ENCODE measurements at regions not wholly inside any gene's neighbourhood (a gene's known extent, or its start where the extent isn't known, plus 50 kb on each side); places are given as distances from the start of the nearest gene placed in this dataset.
"Not testable (repeated sequence)": the region's sequence is repeated elsewhere in the genome, so short reads cannot be mapped to it uniquely, and the experiment has no call there.

DNA sequence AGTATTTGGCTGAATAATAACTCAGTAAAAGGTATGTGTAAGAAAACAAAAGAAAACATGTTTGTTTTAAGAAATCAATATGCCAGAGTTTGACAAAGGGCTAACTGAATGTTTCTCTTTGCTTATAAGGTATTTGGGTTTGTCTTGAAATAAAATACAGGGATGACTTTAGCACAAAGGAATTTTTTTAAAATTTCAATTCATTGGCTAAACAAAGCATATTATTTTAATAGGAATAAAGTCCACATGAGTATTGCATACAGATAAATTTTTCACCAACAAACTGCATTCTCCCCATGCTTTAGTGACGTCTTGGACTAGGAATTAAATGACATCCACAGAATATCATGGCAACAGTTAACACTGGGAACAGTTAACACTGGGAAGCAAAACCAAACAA, 480.0 kb upstream of the JAG1 start:
- no peak for DNase-seq

DNA sequence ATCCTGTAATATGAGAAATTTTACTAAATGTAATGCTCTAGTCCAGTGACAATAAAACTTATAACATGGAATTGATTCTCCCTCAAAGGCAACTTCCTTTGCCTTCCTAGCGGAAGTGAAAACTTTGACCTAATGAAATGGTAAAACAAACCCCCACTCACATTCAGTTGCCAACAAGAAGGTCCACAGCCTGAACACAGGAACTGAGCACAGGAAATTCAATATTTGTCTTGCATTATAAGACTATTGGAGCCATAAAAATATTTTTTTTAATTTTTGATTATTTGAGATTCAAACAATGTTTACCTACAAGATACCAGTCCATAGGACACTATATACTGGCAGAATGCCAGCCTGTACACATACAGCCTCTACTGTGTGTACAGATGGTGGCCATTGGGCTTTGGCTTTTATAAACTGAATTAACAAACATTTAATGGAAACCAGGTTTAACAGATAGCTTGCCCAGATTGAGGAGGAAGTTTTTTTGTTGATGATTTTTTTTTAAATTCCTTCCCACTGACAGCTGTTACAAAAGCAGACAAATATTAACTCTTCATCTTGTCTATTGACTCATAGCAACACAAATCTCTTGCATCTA, 481.5 kb upstream of the JAG1 start:
- DNase-seq: no peak

DNA sequence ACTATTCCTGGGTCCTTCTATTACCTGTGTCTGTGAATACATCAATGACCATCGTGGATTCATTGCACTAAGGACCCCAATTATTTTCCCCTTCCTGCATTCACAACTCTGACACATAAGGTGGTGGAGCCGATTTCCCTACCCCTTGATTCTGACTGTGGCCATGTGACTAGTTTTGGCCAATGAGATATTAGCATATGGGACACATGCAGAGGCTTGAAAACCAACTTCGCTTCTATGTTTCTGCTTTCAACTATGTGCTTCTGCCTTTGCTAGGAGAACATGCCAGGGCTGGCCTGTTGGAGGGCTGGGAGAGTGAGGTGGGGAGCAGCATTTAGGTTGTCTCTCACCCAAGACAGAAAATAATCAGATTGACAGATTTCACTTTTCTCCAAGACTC, 483.1 kb upstream of the JAG1 start:
- DNase-seq: no peak

DNA sequence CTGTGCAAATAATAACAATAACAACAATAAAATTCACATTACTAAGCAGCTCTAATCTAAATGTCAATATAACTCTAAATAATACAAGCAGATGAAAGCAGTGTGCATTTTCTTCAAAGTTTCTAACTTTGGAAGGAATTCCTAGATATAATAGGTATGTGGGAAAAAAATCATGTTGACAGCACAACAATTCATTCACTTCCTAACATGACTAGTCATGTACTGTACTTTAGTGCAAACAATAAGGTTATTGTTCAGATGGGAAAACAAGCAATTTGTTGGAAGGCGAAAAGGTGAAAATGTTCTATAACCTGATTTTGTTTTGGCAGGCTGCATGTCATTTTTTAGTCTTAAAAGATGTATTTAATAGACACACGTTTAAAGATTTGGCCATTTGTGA, 484.3 kb upstream of the JAG1 start:
- DNase-seq: no peak

DNA sequence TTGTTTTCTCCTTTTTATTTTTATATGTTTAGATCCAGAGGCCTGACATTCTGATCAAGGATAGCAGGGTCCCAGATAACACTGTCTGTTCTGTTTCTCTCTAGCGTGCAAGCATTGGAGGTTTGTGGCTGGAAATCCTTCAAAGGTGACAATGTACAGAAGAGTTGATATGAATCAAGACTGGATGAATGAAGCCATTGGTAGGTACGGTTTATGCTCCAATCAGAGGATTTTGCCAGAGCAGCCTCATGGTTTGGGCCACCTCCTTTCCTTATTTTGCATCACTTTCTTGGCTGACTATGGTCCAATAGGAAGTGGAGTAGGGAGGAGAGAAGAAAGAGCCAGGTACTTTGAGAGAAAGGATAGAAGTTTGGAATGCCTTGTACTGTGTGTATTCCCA, 484.8 kb upstream of the JAG1 start:
- DNase-seq: no peak

DNA sequence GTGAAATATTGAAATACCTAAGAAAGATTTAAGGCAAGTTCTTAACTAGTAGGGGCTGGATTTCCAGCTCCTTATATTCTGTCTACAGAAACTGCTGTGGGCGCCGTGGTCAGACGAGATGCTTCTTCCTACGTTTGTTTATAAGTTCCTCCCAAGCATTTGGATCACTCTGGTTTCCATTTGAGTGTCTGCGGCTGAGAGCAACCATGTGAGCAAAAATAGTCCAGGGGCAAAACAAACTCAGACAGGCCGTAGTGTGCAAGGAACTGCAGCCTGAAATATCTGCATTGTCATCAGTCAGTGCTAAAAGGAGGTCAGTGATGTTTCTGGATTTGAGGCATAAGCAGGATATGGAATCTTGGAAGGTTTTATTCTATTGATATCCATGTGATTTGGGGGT, 485.9 kb upstream of the JAG1 start:
- peak; percentile 64 for DNase-seq

DNA sequence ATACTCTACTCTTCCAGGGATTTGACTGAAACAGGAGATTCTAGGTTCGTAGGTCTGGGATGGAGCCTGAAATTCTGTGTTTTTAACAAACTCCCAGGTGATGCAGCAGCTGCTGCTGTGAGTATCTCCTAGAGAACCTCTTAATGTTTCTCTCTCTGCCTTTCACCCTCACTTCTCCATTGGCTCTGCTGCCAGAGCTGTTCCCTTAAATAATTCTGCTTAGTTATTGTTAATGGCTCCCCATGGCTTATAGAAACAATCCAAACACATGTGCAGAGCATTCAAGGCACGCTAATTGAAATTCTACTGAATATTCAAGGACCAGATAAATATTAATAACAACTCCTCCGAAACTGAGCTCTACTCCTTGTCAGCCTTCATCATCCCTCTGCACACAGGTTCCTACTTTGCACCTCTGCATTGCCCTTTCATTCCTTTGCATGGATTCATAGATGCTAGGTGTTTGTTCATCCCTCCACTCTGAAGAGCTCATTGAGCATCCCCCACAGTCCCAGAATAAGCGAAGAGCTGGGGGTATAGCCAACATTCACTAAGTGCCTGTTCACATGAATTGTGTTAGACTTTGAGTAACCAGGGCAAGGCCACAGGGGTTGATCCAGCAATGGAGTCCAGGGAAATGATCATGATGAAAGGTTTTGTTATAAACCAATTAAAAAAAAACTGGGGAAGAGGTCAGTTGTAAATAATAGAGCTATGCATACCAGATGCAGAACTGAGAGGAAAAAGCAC, 488.4 kb upstream of the JAG1 start:
- peak; percentile 30 for DNase-seq

DNA sequence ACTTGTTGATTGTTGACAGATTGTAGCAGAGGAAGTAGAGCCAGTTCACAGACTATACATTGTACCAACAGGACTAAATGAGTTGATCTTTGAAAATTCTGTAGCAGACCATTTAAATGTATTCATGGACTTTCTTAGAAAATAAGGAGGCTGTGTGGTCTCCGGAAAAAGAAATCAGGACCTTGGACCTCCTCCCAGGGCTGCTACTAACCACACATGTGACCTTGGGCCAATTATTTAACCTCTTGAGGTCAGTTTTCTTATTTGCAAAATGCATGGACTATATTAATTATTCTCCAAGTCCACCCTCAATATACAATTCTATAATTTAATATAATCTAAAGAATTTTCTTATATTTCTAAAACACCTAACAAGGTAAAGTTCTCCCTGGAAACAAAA, 492.0 kb upstream of the JAG1 start:
- DNase-seq: no peak

DNA sequence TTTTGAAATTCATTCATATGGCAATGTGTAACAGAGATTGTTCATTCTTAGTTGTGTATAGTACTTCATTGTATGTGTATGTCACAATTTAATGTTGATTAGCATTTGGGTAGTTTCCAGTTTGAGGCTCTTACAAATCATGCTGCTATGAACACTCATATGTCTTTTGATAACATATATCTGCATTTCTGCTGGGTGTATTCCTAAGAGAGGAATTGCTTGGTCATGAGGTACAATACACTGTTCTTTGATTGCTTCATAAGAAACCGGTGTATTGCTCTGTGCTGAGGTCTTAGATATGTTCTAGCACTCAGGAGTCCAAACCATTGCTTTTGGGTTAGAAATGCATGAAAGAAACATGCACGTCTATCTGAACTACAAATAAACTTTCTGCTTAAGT, 492.9 kb upstream of the JAG1 start:
- no peak for DNase-seq

DNA sequence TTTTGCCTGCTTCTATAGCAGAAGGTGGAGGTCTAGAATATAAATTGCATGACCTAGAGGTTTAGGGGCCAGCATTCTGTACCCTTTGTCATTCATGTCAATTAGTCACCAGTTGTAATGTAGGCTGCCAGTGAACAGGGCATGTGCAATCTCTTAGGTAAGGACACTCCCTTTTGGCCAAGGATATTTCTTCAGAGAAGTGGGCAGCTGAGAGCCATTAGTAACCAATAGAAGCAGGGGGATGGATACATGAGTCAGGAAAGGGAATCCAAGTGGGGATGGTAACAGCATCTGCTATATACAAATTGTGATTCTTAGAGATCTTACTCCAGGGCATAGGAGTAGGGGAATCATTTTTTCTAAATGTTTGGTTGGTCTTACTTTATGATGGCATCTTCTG, 494.2 kb upstream of the JAG1 start:
- DNase-seq: no peak

DNA sequence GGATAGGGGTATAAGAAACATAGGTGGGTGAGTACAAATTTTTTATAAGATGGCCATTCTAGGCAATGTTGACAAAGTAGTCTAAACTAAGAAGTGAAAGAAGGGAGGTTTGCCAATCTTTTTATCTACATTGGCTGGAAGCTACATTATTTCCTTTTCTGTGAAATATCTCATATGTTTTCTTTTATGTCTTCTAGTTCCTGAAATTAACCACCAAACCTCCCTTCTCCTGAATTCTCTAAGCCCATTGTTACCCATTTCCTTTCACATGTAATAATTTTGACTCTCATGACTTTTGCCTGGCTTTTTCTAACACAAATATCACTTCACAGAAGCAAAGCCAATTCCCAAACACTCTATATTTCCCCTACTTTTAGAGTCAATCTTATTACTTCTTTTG, 496.2 kb upstream of the JAG1 start:
- DNase-seq: no peak

DNA sequence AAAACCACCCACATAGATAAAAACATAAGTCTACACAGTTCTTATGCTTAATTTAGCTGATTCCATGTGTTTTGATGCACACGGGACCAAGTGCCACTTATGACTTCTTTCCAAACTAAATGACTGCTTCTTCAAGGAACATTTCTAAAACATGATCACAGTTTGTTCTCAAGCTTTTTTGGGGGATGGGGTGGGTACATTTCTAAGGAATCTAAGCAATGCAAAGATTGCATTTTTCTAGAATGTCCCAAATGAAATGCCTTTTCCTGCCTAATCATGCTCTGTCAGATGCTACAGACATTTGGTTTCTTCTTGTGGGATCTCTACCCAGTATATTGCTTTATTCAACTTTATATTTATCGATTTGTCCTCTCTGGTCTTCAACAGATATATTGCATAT, 496.8 kb upstream of the JAG1 start:
- no peak for DNase-seq

DNA sequence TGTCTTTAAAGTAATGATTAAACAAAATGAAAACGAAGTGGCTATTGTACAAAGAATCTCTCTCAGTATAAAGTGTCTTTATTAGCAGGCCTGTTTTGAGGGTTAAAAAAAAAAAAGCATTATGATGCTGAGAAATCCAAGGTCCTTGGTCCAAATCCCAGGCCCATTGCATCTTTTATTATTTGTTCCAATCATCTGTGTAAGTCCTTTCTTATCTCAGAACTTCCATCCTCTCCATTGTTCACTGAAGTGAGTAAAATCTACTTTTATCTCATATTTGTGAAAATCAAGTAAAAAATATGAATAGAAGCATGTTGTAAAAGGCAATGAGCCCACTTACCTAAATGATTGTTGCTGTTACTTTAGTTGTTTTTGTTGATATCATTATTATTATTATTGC, 499.1 kb upstream of the JAG1 start:
- DNase-seq: no peak

DNA sequence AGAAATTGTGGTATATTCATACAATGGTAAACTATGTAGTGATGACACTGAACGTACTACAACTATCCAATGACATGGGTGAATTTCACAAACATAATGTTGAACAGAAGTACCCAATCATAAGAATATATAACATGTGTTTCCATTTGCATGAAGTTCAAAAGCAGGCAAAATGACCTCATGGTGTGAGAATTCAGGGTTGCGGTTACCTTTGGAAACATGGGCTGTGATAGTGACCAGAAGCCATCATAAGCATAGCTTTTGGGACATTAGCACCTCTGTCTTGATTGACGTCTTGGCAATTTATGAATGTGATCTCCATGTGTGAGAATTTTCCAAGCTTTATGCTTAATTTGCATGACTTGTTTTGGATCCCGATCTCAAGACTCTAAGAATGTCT, 500.1 kb upstream of the JAG1 start:
- DNase-seq: no peak

DNA sequence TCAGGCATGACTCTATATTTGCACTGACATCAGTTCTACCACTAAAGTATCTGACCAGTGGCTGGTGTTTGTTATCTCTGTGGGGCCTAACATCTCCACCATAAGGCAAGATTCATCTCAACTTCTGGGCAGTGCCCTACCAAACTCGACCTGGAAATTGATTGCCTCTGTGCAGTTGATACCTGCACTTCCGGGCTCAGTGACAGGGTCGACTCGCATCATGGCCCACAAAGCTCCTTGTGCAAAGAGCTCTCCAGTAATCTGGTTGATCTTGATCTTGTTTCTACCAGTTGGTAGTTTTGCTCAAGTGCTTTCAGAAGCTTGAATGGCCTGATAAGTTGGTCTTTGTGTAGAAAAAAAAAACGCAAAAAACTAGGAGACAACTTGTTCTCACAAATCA, 501.1 kb upstream of the JAG1 start:
- no peak for DNase-seq

DNA sequence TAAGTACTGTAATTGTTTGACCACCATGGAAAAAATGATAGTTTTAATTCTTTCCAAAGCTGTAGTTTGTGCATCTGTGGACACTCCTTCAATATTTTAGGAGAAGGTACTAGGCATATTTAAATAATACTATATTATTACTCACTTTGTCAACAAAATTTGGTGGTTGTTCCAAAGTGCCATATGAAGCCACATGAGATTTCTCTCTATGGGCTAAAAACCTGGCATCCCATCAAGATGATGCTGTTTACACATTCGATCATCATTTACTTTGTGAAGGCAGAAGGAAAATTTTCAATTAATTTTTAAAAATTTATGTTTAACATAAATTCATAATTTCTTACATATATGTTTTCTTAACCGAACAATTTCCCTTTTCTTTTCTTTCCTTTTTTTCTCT, 502.6 kb upstream of the JAG1 start:
- no peak for DNase-seq

DNA sequence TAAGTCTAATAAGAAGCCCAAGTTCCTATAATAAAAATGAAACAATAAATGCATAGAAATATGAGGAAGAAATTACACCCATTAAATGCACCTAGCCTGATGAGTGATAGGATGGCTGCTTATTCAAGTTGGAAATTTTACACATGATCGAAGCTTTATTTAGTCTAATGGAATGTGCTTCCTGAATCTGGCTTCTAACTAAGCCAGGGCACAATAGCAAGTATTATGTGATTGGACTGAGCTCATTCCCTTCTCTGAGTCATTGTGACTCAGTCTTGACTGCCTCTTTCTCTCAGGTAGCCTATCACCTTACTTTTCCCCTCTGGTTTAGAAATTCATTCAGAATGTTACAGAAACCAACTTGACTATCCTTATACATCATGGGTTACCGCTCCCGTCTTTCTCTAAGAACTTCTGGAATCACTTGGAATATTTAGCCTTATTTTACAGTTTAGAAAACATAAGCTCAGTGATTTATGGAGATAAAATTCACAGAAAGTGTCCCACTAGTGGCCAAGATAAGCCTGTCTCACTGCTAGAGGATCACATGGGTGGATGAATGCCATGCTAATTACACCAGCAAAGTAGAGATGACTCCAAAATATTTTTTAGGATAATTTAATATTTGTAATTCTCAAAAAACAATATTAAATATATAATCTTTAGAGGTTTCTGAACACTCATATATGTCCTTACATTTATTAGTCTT, 505.3 kb upstream of the JAG1 start:
- no peak for DNase-seq

DNA sequence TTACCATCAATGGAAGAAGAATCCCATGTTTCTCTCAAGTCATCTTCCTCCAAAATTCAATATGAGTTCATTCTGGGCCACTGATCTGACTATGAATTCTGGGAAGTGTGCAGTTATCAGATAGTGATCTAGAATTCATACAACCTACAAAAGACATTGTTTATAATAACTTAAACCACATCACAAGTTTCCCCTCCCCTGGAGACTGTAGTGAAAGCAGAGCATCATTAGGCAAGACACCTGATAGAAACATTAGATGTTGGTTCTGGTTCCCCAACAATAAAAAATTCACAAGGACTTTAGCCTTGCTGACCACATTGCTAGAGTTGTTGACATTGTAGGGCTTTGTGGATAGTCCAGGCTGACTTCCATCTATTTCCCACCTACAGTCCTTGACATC, 506.4 kb upstream of the JAG1 start:
- no peak for DNase-seq

DNA sequence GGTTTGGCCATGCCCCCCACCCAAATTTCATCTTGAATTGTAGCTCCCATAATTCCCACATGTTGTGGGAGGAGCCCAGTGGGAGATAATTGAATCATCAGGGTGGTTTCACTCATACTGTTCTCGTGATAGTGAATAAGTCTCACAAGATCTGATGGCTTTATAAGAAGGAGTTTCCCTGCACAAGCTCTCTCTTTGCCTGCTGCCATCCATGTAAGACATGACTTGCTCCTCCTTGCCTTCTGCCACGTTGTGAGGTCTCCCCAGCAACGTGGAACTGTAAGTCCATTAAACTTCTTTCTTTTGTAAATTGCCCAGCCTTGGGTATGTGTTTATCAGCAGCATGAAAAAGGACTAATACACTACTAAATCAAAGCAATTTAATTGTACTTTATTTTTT, 507.3 kb upstream of the JAG1 start:
- DNase-seq: not testable (repeated sequence)

DNA sequence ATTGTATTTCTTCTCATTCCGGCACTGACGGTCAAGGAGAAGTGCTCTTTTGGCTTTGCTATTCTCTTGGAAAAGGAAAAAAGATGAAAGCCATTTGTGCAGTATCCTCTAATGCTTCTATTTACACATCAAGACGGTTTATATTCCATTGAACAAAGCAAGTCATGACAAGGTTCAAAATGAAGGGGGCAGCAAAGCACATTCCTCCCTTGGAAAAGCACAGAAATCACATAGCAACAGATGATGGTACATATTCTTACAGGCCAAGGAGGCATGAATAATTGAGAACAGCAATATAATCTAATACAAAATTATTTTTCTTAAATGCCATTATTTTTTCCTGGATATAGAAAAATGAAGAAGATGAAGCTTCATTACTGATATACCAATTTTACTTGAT, 508.2 kb upstream of the JAG1 start:
- no peak for DNase-seq

DNA sequence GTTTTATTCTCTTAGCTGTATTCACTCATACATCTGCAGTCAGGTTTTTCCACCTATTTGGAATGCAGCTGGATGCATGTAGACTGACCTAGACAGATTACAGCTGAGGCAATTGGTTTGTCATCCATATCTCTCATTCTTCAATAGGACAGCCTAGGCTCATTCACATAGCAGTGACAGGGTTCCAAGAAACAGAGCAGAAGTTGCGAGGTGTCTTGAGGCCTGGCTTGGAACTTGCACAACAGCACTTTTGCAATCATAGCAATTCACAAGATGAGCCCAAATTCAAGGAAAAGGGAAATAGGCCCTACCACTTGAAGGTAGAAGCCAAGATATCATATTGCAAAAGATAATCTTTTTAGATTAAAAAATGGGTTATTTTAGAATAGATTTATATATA, 508.9 kb upstream of the JAG1 start:
- DNase-seq: no peak

DNA sequence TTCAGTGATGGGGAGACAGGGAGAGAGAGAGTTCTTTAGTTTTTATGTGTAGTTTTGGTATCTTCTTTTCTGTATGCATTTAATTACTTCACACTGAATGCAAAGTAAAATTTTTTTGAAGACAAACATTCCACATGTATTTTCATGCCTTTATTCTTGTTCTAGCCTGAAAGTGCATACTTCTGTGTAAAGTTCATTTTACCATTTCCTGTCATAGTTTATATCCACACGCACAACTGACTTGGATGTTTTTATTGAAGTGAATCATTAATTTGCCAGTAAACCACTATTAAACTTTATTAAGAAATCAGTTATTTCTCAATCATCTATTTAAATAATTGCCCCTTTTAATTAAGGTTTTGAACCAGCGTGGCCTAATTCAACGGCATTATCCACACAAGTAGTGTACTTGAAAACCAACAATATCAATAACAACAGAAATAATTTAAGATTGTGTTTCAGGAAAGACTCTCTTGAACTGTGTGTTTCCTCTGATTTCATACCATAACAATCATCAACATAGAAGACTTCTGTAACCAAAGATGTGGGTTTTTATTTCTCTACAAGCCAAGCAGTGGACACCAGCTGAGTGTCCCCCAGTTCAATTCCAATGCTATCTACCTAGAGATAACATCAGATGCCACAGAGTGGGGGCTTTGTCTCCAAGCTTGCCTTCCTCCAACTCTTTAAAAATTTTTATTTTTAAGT, 512.7 kb upstream of the JAG1 start:
- no peak for DNase-seq

DNA sequence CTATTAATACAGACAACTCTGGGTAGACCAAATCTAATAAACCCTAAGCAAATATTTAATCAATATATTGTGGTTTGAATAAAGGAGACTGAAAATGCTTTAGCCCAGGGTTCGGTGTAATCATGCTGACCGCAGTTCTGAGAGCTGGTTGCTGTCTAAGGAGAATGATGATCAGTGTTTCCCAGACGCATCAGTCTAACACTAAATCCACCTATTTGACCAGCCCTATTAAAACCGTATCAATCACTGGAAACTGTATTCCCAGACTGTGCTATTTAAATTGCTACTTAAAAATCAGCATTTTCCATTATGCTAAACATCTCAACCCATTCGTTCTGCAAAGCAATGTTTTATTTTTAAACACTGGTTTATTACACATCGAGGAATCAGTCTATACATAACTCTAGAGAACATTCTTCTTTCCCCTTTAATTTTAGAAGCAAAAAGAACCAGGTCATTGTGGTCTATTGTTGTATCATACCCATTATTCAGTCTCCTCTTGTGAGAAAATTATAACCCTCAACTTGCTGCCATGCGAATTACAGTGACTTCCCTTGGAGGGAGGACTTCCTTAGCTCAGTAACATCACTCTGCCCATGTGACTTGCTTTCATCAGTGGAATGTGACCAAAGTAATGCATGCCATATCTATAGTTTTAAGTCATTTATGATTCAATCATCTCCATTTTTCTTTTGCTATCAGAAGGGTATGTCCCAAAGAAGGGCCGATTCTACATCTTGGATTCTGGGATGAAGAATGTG, 515.2 kb upstream of the JAG1 start:
- no peak for DNase-seq

Measured in right hindlimb (tissue), 1 donor.